Glomerular endothelial cell (primary cell): ENCODE measurements at regions not wholly inside any gene's neighbourhood (a gene's known extent, or its start where the extent isn't known, plus 50 kb on each side); places are given as distances from the start of the nearest gene placed in this dataset.
"Not testable (repeated sequence)": the region's sequence is repeated elsewhere in the genome, so short reads cannot be mapped to it uniquely, and the experiment has no call there.

Experiments used
- DNase-seq: peaks from one replicate; pipeline ENCODE4 v3.0.0-alpha.2; 2011; ENCODE audit warnings: low read depth, low spot score; ENCODE audit errors: extremely low read depth

- DNase-seq, result no peak
These were observed 100.3 kb upstream of the SVIL start for GRCh38 chr10:29734962-29735627.

- DNase-seq, result no peak
These were observed 99.8 kb upstream of the SVIL start for GRCh38 chr10:29734640-29734961.

GRCh38 chr10:29733323-29733722, 98.6 kb upstream of the SVIL start:
- DNase-seq, result no peak

GRCh38 chr10:29732918-29733317, 98.1 kb upstream of the SVIL start:
- no peak for DNase-seq

GRCh38 chr10:29731760-29732159, 97.0 kb upstream of the SVIL start:
- DNase-seq, result no peak

GRCh38 chr10:29730969-29731368, 96.2 kb upstream of the SVIL start:
- no peak for DNase-seq

GRCh38 chr10:29730458-29730857, 95.7 kb upstream of the SVIL start:
- DNase-seq, result no peak

- DNase-seq, result no peak
These were observed 93.8 kb upstream of the SVIL start for GRCh38 chr10:29728541-29729049.

GRCh38 chr10:29725927-29726326, 91.2 kb upstream of the SVIL start:
- not testable (repeated sequence) for DNase-seq

GRCh38 chr10:29725133-29725720, 90.5 kb upstream of the SVIL start:
- DNase-seq, result no peak

GRCh38 chr10:29723726-29724125, 89.0 kb upstream of the SVIL start:
- DNase-seq, result no peak

GRCh38 chr10:29722777-29723176, 88.0 kb upstream of the SVIL start:
- DNase-seq, result no peak

GRCh38 chr10:29720149-29720548, 85.4 kb upstream of the SVIL start:
- DNase-seq, result no peak

- no peak for DNase-seq
These were observed 84.5 kb upstream of the SVIL start for GRCh38 chr10:29719281-29719675.

- no peak for DNase-seq
These were observed 80.5 kb upstream of the SVIL start for GRCh38 chr10:29715296-29715695.

GRCh38 chr10:29714096-29714874, 79.5 kb upstream of the SVIL start:
- no peak for DNase-seq

- DNase-seq, result no peak
These were observed 78.7 kb upstream of the SVIL start for GRCh38 chr10:29713450-29713849.

- DNase-seq, result no peak
These were observed 77.3 kb upstream of the SVIL start for GRCh38 chr10:29712108-29712507.

GRCh38 chr10:29710128-29710527, 75.4 kb upstream of the SVIL start:
- no peak for DNase-seq

GRCh38 chr10:29709484-29710002, 74.8 kb upstream of the SVIL start:
- DNase-seq, result no peak

GRCh38 chr10:29703271-29703670, 68.5 kb upstream of the SVIL start:
- no peak for DNase-seq
